ENCODE measurements at regions not wholly inside any gene's neighbourhood (a gene's known extent, or its start where the extent isn't known, plus 50 kb on each side); places are given as distances from the start of the nearest gene placed in this dataset.

DNA sequence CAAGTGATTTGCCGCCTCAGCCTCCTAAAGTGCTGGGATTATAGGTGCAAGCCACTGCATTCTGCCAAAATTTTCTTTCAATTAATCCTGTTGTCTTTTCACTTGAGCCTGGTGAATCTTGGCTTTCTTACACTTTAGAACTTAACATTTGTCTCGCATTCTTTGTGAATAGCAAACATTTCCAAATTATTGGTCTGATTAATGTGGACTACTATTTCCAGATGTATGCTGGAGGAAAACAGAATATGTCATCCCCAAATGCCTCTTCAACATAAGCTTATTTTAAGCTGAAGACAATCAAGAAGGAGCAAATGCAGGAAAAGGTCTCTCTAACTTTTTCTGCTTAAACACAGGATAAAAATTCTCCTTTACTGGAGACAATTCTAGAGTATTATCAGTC is 233.4 kb downstream of the PPP4R3C start:
- TF ChIP-seq, protein P1, sequence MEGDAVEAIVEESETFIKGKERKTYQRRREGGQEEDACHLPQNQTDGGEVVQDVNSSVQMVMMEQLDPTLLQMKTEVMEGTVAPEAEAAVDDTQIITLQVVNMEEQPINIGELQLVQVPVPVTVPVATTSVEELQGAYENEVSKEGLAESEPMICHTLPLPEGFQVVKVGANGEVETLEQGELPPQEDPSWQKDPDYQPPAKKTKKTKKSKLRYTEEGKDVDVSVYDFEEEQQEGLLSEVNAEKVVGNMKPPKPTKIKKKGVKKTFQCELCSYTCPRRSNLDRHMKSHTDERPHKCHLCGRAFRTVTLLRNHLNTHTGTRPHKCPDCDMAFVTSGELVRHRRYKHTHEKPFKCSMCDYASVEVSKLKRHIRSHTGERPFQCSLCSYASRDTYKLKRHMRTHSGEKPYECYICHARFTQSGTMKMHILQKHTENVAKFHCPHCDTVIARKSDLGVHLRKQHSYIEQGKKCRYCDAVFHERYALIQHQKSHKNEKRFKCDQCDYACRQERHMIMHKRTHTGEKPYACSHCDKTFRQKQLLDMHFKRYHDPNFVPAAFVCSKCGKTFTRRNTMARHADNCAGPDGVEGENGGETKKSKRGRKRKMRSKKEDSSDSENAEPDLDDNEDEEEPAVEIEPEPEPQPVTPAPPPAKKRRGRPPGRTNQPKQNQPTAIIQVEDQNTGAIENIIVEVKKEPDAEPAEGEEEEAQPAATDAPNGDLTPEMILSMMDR (conservative IDR thresholded peaks at IDR 0.05; ENCODE audit: low read depth, low read length), result no peak
- TF ChIP-seq EZH2 (IDR thresholded peaks at IDR 0.05; ENCODE audit: low read length, unreplicated experiment) (no peak), EZH2phosphoT487 (IDR thresholded peaks at IDR 0.05; ENCODE audit: borderline replicate concordance, low read length) (no peak)

All from PC-3 (cell line).